K562 (cell line): ENCODE measurements at regions not wholly inside any gene's neighbourhood (a gene's known extent, or its start where the extent isn't known, plus 50 kb on each side); places are given as distances from the start of the nearest gene placed in this dataset.

Experiments used
- ATAC-seq: fragments of 200-7000 bp; cut with Tn5 transposase; 3 replicates; pipeline ENCODE4 v1.9.1; 2020; ENCODE audit warnings: moderate library complexity
- BruUV-seq: library from RNA; stranded (reverse); fragments of 400-500 nt; replicated peaks from 2 replicates; lab custom pipeline; 2021; lab: Mats Ljungman, UMichigan
- CTCF ChIA-PET: fragments of 300-600 bp; formaldehyde crosslinking; extraction: SDS; loops from one replicate; lab custom pipeline; 2021; ENCODE audit warnings: low intra/inter-chr PET ratio; lab: Yijun Ruan, JAX
- POLR2A ChIA-PET: fragments of 300-600, 350-650 bp; sonication (Branson Sonifier 250); formaldehyde crosslinking; extraction: SDS; loops from one replicate; lab custom pipeline; 2021; ENCODE audit warnings: antibody characterized with exemption, inconsistent platforms; lab: Yijun Ruan, JAX
- DNase-seq, 4 experiments: peaks; one replicate each; pipeline versions ENCODE4 v3.0.0 to v3.0.0-alpha.2; 2011 to 2018; ENCODE audit warnings: low spot score in 3 of 4, mixed read lengths in 3 of 4; ENCODE audit errors: extremely low read depth in 1 of 4
- FAIRE-seq: peaks from 2 replicates; lab custom pipeline; 2011; peaks lifted over from hg19 to GRCh38; lab: Jason Lieb, UNC
- H2AFZ ChIP-seq: 2 replicates; pipeline ENCODE4 v1.6.0; 2011; ENCODE audit warnings: low read depth, low read length, control low read depth, inconsistent platforms
- H3K27ac ChIP-seq: fragments of 200-600 bp; 3 replicates; pipeline ENCODE4 v1.8.0; 2011; ENCODE audit warnings: low read depth, mild to moderate bottlenecking, control low read depth, inconsistent platforms, low read length, moderate library complexity, mixed read lengths; ENCODE audit errors: extremely low read depth
- H3K27me3 ChIP-seq, 2 experiments: fragments of 300-600 bp in 1 of 2; 2 replicates in 1 of 2; 3 replicates in 1 of 2; pipeline versions ENCODE4 v1.6.0 to v1.8.0; 2011; ENCODE audit warnings: inconsistent platforms in 2 of 2, low read length in 2 of 2, mild to moderate bottlenecking in 1 of 2, mixed read lengths in 1 of 2, moderate library complexity in 1 of 2; ENCODE audit not compliant: control insufficient read depth in 2 of 2, insufficient read depth in 2 of 2
- H3K36me3 ChIP-seq: fragments of 300-600 bp; 3 replicates; pipeline ENCODE4 v1.8.0; 2011; ENCODE audit warnings: mild to moderate bottlenecking, low read length, inconsistent platforms; ENCODE audit not compliant: control insufficient read depth, insufficient read depth
- H3K4me1 ChIP-seq, 2 experiments: fragments of 200-600 bp in 1 of 2; replicated peaks in 1 of 2; 2 replicates in 1 of 2; 3 replicates in 1 of 2; pipeline versions ENCODE4 v1.5.1 to v1.8.0; 2011; ENCODE audit warnings: inconsistent platforms in 2 of 2, low read length in 2 of 2, mild to moderate bottlenecking in 1 of 2, mixed read lengths in 1 of 2, moderate library complexity in 1 of 2; ENCODE audit not compliant: control insufficient read depth in 2 of 2, insufficient read depth in 2 of 2
- H3K4me2 ChIP-seq: 2 replicates; pipeline ENCODE4 v1.6.1; 2011; ENCODE audit warnings: low read length, control low read depth, inconsistent platforms, mixed read lengths; ENCODE audit not compliant: insufficient read depth
- H3K4me3 ChIP-seq: fragments of 200-600 bp; sonication (generic), shearing (Covaris generic); 2 replicates; pipeline ENCODE4 v1.5.1; 2016; ENCODE audit warnings: control low read depth, inconsistent platforms
- H3K79me2 ChIP-seq: fragments of 200-600 bp; 3 replicates; pipeline ENCODE4 v1.8.0; 2011; ENCODE audit warnings: low read length, inconsistent platforms; ENCODE audit not compliant: control insufficient read depth, insufficient read depth
- H3K9ac ChIP-seq, 2 experiments: 2 replicates each; pipeline versions ENCODE4 v1.6.0 to v1.6.1; 2011; ENCODE audit warnings: low read depth in 2 of 2, low read length in 2 of 2, control low read depth in 1 of 2, inconsistent platforms in 1 of 2, mild to moderate bottlenecking in 1 of 2, mixed read lengths in 1 of 2; ENCODE audit not compliant: insufficient read depth in 1 of 2
- H3K9me1 ChIP-seq: one replicate; pipeline ENCODE4 v1.6.0; 2011; ENCODE audit warnings: inconsistent platforms, mild to moderate bottlenecking, low read length, moderate library complexity; ENCODE audit not compliant: control insufficient read depth, insufficient read depth
- H3K9me3 ChIP-seq: replicated peaks from 2 replicates; pipeline ENCODE4 v1.5.1; 2011; ENCODE audit warnings: low read depth, low read length, inconsistent platforms; ENCODE audit not compliant: control insufficient read depth, insufficient read depth
- H4K20me1 ChIP-seq: replicated peaks from 2 replicates; pipeline ENCODE4 v1.6.1; 2011; ENCODE audit warnings: low read length, inconsistent platforms, mixed read lengths; ENCODE audit not compliant: control insufficient read depth, insufficient read depth
- ATF1 ChIP-seq, 2 experiments: fragments of 450-650 bp in 1 of 2; IDR thresholded peaks; 2 replicates each; pipeline ENCODE4 v1.6.1; 2016; ENCODE audit warnings: missing compliant biosample characterization in 1 of 2, missing genetic modification characterization in 1 of 2
- BMI1 ChIP-seq: fragments of 150-350 bp; IDR thresholded peaks from 2 replicates; pipeline ENCODE4 v1.6.1; 2014; ENCODE audit warnings: low read length
- CXXC5 ChIP-seq: fragments of 250-450 bp; sonication (Bioruptor Pico); IDR thresholded peaks from 2 replicates; pipeline ENCODE4 v1.8.0; 2022; ENCODE audit warnings: inconsistent platforms, mild to moderate bottlenecking, moderate library complexity
- EP400 ChIP-seq: fragments of 450-650 bp; IDR thresholded peaks from 2 replicates; pipeline ENCODE4 v1.6.1; 2017; ENCODE audit warnings: antibody characterized with exemption, mild to moderate bottlenecking, moderate library complexity
- HNRNPUL1 ChIP-seq: fragments of 200-400 bp; formaldehyde crosslinking; IDR thresholded peaks from 2 replicates; pipeline ENCODE4 v1.6.1; 2017; ENCODE audit warnings: low read length
- PTTG1 ChIP-seq: fragments of 450-650 bp; IDR thresholded peaks from 2 replicates; pipeline ENCODE4 v1.6.1; 2016; ENCODE audit warnings: low read depth, mild to moderate bottlenecking, missing genetic modification characterization, missing compliant biosample characterization
- RUNX1 ChIP-seq: sonication (generic); IDR thresholded peaks from 2 replicates; pipeline ENCODE4 v1.6.1; 2016; ENCODE audit warnings: antibody characterized with exemption, low read depth
- SMARCE1 ChIP-seq: fragments of 450-650 bp; IDR thresholded peaks from 2 replicates; pipeline ENCODE4 v1.7.1; 2016; ENCODE audit warnings: mild to moderate bottlenecking
- ZNF121 ChIP-seq: sonication (generic); formaldehyde crosslinking; conservative IDR thresholded peaks from 2 replicates; pipeline ENCODE4 v1.8.0; 2022; ENCODE audit warnings: missing genetic modification reagents
- ZNF589 ChIP-seq: fragments of 200-800 bp; sonication (Bioruptor generic); IDR thresholded peaks from 2 replicates; pipeline ENCODE4 v1.6.1; 2016; ENCODE audit warnings: low read depth, missing genetic modification characterization, missing compliant biosample characterization
- ZNF76 ChIP-seq: fragments of 250-450 bp; sonication (Bioruptor Pico); IDR thresholded peaks from 2 replicates; pipeline ENCODE4 v1.4.0; 2020; ENCODE audit warnings: mild to moderate bottlenecking, moderate library complexity, borderline replicate concordance
- WGBS: fragments of 100-300 bp; shearing (Covaris generic); methylation state at CpG from one replicate; pipeline ENCODE4 v1.1.6; 2016; ENCODE audit warnings: low coverage, mixed read lengths; ENCODE audit not compliant: insufficient coverage; ENCODE audit errors: missing lambda C conversion rate; 5-methylcytosine and 5-hydroxymethylcytosine counted together
- in situ Hi-C: fragments of 300-500 bp; cut with MboI; formaldehyde crosslinking; loops from 4 replicates; pipeline ENCODE4 v1.15.0; 2018; ENCODE audit warnings: inconsistent platforms, mixed read lengths
- intact Hi-C: fragments of 100-400 bp; cut with micrococcal nuclease; formaldehyde crosslinking; loops from 2 replicates; pipeline ENCODE4 v1.14.2; 2022

GRCh38 chr13:99724633-99725517, 223.6 kb downstream of the TM9SF2 start:
- in situ Hi-C loops (no loop called here), intact Hi-C loops (no loop called here)
- H3K4me2 ChIP-seq, result no peak overlapping the region
- no peak for DNase-seq
- H3K36me3 ChIP-seq, result no peaks in the 10 kb centered on the region
- H3K79me2 ChIP-seq, result no peaks in the 10 kb centered on the region
- H4K20me1 ChIP-seq, result no peaks in the 10 kb centered on the region; the same call in none of the 2 replicates
- H3K9me1 ChIP-seq, result no peaks in the 10 kb centered on the region
- no peak overlapping the region for H2AFZ ChIP-seq
- no peak overlapping the region for H3K9ac ChIP-seq
- peaks cover 0 to 3% of the 10 kb centered on the region in 2 experiments; a peak in 1 of 5 replicates for H3K4me1 ChIP-seq
- no peak overlapping the region for H3K4me3 ChIP-seq
- 24% methylated on average over 14 of the region's 16 CpGs for WGBS
- H3K27ac ChIP-seq, result no peak overlapping the region
- no peak for TF ChIP-seq ATF1 (CRISPR knock-in tag; IDR thresholded peaks at IDR 0.05)
- no peak for TF ChIP-seq ATF1 (tag; IDR thresholded peaks at IDR 0.05)
- no peak for TF ChIP-seq PTTG1
- TF ChIP-seq ZNF76 (CRISPR knock-in tag), result no peak
- no peak for TF ChIP-seq ZNF589 (CRISPR knock-in tag)
- TF ChIP-seq SMARCE1, result no peak
- no peak for TF ChIP-seq RUNX1
- no peak for TF ChIP-seq ZNF121
- no peak for TF ChIP-seq BMI1
- no peak for TF ChIP-seq CXXC5
- TF ChIP-seq EP400, result no peak
- TF ChIP-seq HNRNPUL1, result no peak
- no peak for ATAC-seq
- no peaks in the 10 kb centered on the region for H3K9me3 ChIP-seq
- peaks cover 4 to 8% of the 10 kb centered on the region in 2 experiments; a peak in 4 of 5 replicates for H3K27me3 ChIP-seq
- ChIA-PET CTCF (no interaction called here), POLR2A (no interaction called here)
- FAIRE-seq, result no peak
- no TSS peak for BruUV-seq
